ENCODE measurements at regions not wholly inside any gene's neighbourhood (a gene's known extent, or its start where the extent isn't known, plus 50 kb on each side); places are given as distances from the start of the nearest gene placed in this dataset.

- no peaks in the 10 kb centered on the region for H3K4me1 ChIP-seq (ENCODE audit: insufficient read depth, low read length)
- H2AFZ ChIP-seq (ENCODE audit: low read length), result no peak overlapping the region
- H3K36me3 ChIP-seq (ENCODE audit: low read depth, low read length), result no peaks in the 10 kb centered on the region
- no peak for TF ChIP-seq CTCF (conservative IDR thresholded peaks at IDR 0.05; ENCODE audit: low read depth, low read length)
- CTCF ChIA-PET, result no interaction called here
- no peaks in the 10 kb centered on the region for H3F3A ChIP-seq (ENCODE audit: low read length, unreplicated experiment)
- BruUV-seq (replicated peaks), result no TSS peak
- H3K9me3 ChIP-seq (ENCODE audit: low read length), result no peaks in the 10 kb centered on the region
- ATAC-seq (no peak), DNase-seq (no peak)
- intact Hi-C loops (cut with micrococcal nuclease), result no loop called here
- no peaks in the 10 kb centered on the region for H3K9me2 ChIP-seq (replicated peaks; ENCODE audit: low read length)
- H3K9ac ChIP-seq (ENCODE audit: low read length), result no peak overlapping the region
- H3K27me3 ChIP-seq (ENCODE audit: low read length), result peaks cover 11% of the 10 kb centered on the region; the same call in 1 of the 2 replicates
- H3K27ac ChIP-seq (ENCODE audit: low read length), result no peak overlapping the region
- no peaks in the 10 kb centered on the region for H3K79me2 ChIP-seq (ENCODE audit: low read length)
- no peak overlapping the region for H3K4me3 ChIP-seq (ENCODE audit: low read length)
- no peak overlapping the region for H3K4me2 ChIP-seq (ENCODE audit: low read length)
- POLR2A ChIA-PET (ENCODE audit: unreplicated experiment), result no interaction called here
- no peaks in the 10 kb centered on the region for H4K20me1 ChIP-seq (ENCODE audit: low read length)
Measured at GRCh38 chr2:6215053-6215452, 522.9 kb downstream of the SOX11 start.

- Histone ChIP-seq H3K9me3 (ENCODE audit: low read length) (no peaks in the 10 kb centered on the region), H3K4me2 (ENCODE audit: low read length) (no peak overlapping the region), H3K36me3 (ENCODE audit: low read depth, low read length) (no peaks in the 10 kb centered on the region), H3K9ac (ENCODE audit: low read length) (no peak overlapping the region), H3F3A (ENCODE audit: low read length, unreplicated experiment) (no peaks in the 10 kb centered on the region), H3K79me2 (ENCODE audit: low read length) (no peaks in the 10 kb centered on the region), H3K4me1 (ENCODE audit: insufficient read depth, low read length) (no peaks in the 10 kb centered on the region), H2AFZ (ENCODE audit: low read length) (no peak overlapping the region), H3K4me3 (ENCODE audit: low read length) (no peak overlapping the region), H3K27ac (ENCODE audit: low read length) (no peak overlapping the region), H4K20me1 (ENCODE audit: low read length) (no peaks in the 10 kb centered on the region), H3K9me2 (replicated peaks; ENCODE audit: low read length) (no peaks in the 10 kb centered on the region), H3K27me3 (ENCODE audit: low read length) (peaks cover 11% of the 10 kb centered on the region; the same call in 1 of the 2 replicates)
- CTCF ChIA-PET, result no interaction called here
- TF ChIP-seq CTCF (conservative IDR thresholded peaks at IDR 0.05; ENCODE audit: low read depth, low read length) (no peak), EZH2phosphoT487 (IDR thresholded peaks at IDR 0.05; ENCODE audit: borderline replicate concordance, low read length) (no peak), EZH2 (IDR thresholded peaks at IDR 0.05; ENCODE audit: low read length, unreplicated experiment) (no peak)
- intact Hi-C loops (cut with micrococcal nuclease), result no loop called here
- no peak for ATAC-seq
- POLR2A ChIA-PET (ENCODE audit: unreplicated experiment), result no interaction called here
- BruUV-seq (replicated peaks), result no TSS peak
- no peak for DNase-seq
Measured at GRCh38 chr2:6216234-6216633, 524.0 kb downstream of the SOX11 start.

GRCh38 chr2:6218926-6219325, 526.7 kb downstream of the SOX11 start:
- Histone ChIP-seq H4K20me1 (ENCODE audit: low read length) (no peaks in the 10 kb centered on the region), H3K9me3 (ENCODE audit: low read length) (no peaks in the 10 kb centered on the region), H2AFZ (ENCODE audit: low read length) (no peak overlapping the region), H3K9me2 (replicated peaks; ENCODE audit: low read length) (no peaks in the 10 kb centered on the region), H3K4me2 (ENCODE audit: low read length) (no peak overlapping the region), H3K4me1 (ENCODE audit: insufficient read depth, low read length) (no peaks in the 10 kb centered on the region), H3K4me3 (ENCODE audit: low read length) (no peak overlapping the region), H3K27me3 (ENCODE audit: low read length) (no peaks in the 10 kb centered on the region), H3K36me3 (ENCODE audit: low read depth, low read length) (no peaks in the 10 kb centered on the region), H3K79me2 (ENCODE audit: low read length) (no peaks in the 10 kb centered on the region), H3K27ac (ENCODE audit: low read length) (no peak overlapping the region), H3F3A (ENCODE audit: low read length, unreplicated experiment) (no peaks in the 10 kb centered on the region), H3K9ac (ENCODE audit: low read length) (no peak overlapping the region)
- intact Hi-C loops (cut with micrococcal nuclease), result no loop called here
- ATAC-seq (no peak), DNase-seq (no peak)
- no TSS peak for BruUV-seq (replicated peaks)
- ChIA-PET CTCF (no interaction called here), POLR2A (ENCODE audit: unreplicated experiment) (no interaction called here)
- TF ChIP-seq EZH2 (IDR thresholded peaks at IDR 0.05; ENCODE audit: low read length, unreplicated experiment) (no peak), CTCF (conservative IDR thresholded peaks at IDR 0.05; ENCODE audit: low read depth, low read length) (no peak), EZH2phosphoT487 (IDR thresholded peaks at IDR 0.05; ENCODE audit: borderline replicate concordance, low read length) (no peak)
